ENCODE measurements at regions not wholly inside any gene's neighbourhood (a gene's known extent, or its start where the extent isn't known, plus 50 kb on each side); places are given as distances from the start of the nearest gene placed in this dataset.

- in situ Hi-C loops (cut with HindIII; ENCODE audit: low pct_unique_long_range_greater_than_20kb, low sequenced_read_pairs), result no loop called here
These were observed 1072.9 kb upstream of the SLIT2 start for GRCh38 chr4:19178835-19179234.

DNA sequence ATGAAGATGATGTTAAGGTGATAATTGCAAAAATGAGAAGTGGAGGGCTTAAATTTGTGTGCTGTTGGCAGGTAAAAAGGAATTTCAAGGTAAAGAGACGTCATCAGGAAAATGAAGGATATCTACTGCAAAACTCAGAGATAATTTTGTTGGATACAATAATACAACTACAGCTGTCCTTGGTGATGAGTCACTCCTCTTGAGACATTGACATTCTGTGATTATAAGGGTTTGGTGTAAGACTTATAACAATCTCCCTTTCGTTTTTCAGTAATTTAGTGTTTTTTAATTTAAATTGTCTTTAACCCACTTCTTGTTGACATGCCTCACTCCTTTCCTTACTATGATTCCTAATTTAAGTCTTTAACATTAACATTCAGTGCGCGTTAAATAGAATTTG is 1074.1 kb upstream of the SLIT2 start:
- Histone ChIP-seq H3K27me3 (ENCODE audit: control insufficient read depth, insufficient read depth, low read length) (no peaks in the 10 kb centered on the region), H3K4me3 (ENCODE audit: low read depth in 2 of 2, low read length in 2 of 2) (no peak overlapping the region), H3K27ac (ENCODE audit: low read length) (no peak overlapping the region), H3K9me3 (ENCODE audit: control insufficient read depth, insufficient read depth, low read depth, low read length) (no peaks in the 10 kb centered on the region), H3K4me1 (ENCODE audit: control insufficient read depth, insufficient read depth, low read length) (no peaks in the 10 kb centered on the region), H3K36me3 (ENCODE audit: control insufficient read depth, insufficient read depth, low read length) (no peaks in the 10 kb centered on the region)
- TF ChIP-seq REST (IDR thresholded peaks at IDR 0.05; ENCODE audit: insufficient read depth in 1 of 2, low read depth in 2 of 2, low read length in 1 of 2), result no peak
- intact Hi-C loops (cut with micrococcal nuclease; ENCODE audit: unreplicated experiment), result no loop called here
- BruUV-seq (replicated peaks), result no TSS peak
- ChIA-PET POLR2A (no interaction called here), CTCF (no interaction called here)
- DNase-seq (ENCODE audit: low read depth, low spot score) (no peak), ATAC-seq (no peak)
- in situ Hi-C loops (cut with HindIII; ENCODE audit: low pct_unique_long_range_greater_than_20kb, low sequenced_read_pairs), result no loop called here

More at GRCh38 chr4:19178835-19179234, 1072.9 kb upstream of the SLIT2 start:
- CTCF ChIA-PET, result no interaction called here
- intact Hi-C loops (cut with micrococcal nuclease; ENCODE audit: unreplicated experiment), result no loop called here
- TF ChIP-seq SIN3A (IDR thresholded peaks at IDR 0.05; ENCODE audit: borderline replicate concordance, insufficient read depth, low read depth, low read length) (no peak), CTCF (IDR thresholded peaks at IDR 0.05) (no peak), TCF7L2 (IDR thresholded peaks at IDR 0.05; ENCODE audit: low read depth, low read length) (no peak), POLR2AphosphoS5 (IDR thresholded peaks at IDR 0.05; ENCODE audit: low read depth, low read length) (no peak), REST (IDR thresholded peaks at IDR 0.05; ENCODE audit: insufficient read depth in 1 of 2, low read depth in 2 of 2, low read length in 1 of 2) (no peak)
- Histone ChIP-seq H3K4me1 (ENCODE audit: control insufficient read depth, insufficient read depth, low read length) (no peaks in the 10 kb centered on the region), H3K36me3 (ENCODE audit: control insufficient read depth, insufficient read depth, low read length) (no peaks in the 10 kb centered on the region), H3K9me3 (ENCODE audit: control insufficient read depth, insufficient read depth, low read depth, low read length) (no peaks in the 10 kb centered on the region), H3K27ac (ENCODE audit: low read length) (no peak overlapping the region), H3K4me3 (ENCODE audit: low read depth in 2 of 2, low read length in 2 of 2) (no peak overlapping the region), H3K27me3 (ENCODE audit: control insufficient read depth, insufficient read depth, low read length) (no peaks in the 10 kb centered on the region)
- no TSS peak for BruUV-seq (replicated peaks)
- POLR2A ChIA-PET, result no interaction called here
- DNase-seq (ENCODE audit: low read depth, low spot score), result no peak
- ATAC-seq, result no peak

All from Panc1 (cell line).